GM18861 (cell line): ENCODE measurements at regions not wholly inside any gene's neighbourhood (a gene's known extent, or its start where the extent isn't known, plus 50 kb on each side); places are given as distances from the start of the nearest gene placed in this dataset.
"Not testable (repeated sequence)": the region's sequence is repeated elsewhere in the genome, so short reads cannot be mapped to it uniquely, and the experiment has no call there.

Experiments used
- ATAC-seq: cut with Tn5 transposase; IDR thresholded peaks from one replicate; pipeline ENCODE4 v1.9.1; 2021; ENCODE audit not compliant: unreplicated experiment

- no peak for ATAC-seq
These were observed 79.8 kb upstream of the FLT1 start for GRCh38 chr13:28574617-28575142.

- ATAC-seq: no peak
These were observed 78.9 kb upstream of the FLT1 start for GRCh38 chr13:28573595-28574373.

GRCh38 chr13:28572871-28573270 lies 77.9 kb upstream of the FLT1 start:
- no peak for ATAC-seq

- not testable (repeated sequence) for ATAC-seq
These were observed 75.4 kb upstream of the FLT1 start for GRCh38 chr13:28570356-28570755.

GRCh38 chr13:28569886-28570285 lies 75.0 kb upstream of the FLT1 start:
- no peak for ATAC-seq

GRCh38 chr13:28568286-28568685 lies 73.4 kb upstream of the FLT1 start:
- peak; percentile 80 for ATAC-seq

GRCh38 chr13:28566891-28567290 lies 72.0 kb upstream of the FLT1 start:
- no peak for ATAC-seq

GRCh38 chr13:28566283-28566682 lies 71.4 kb upstream of the FLT1 start:
- ATAC-seq: no peak

GRCh38 chr13:28564030-28564429 lies 69.1 kb upstream of the FLT1 start:
- ATAC-seq: no peak

- ATAC-seq: no peak
These were observed 68.7 kb upstream of the FLT1 start for GRCh38 chr13:28563609-28564008.

- no peak for ATAC-seq
These were observed 65.7 kb upstream of the FLT1 start for GRCh38 chr13:28560612-28561011.

- no peak for ATAC-seq
These were observed 64.8 kb upstream of the FLT1 start for GRCh38 chr13:28559636-28560259.

- ATAC-seq: no peak
These were observed 63.6 kb upstream of the FLT1 start for GRCh38 chr13:28558567-28558966.

GRCh38 chr13:28557725-28558520 lies 63.0 kb upstream of the FLT1 start:
- no peak for ATAC-seq

- ATAC-seq: no peak
These were observed 60.2 kb upstream of the FLT1 start for GRCh38 chr13:28555096-28555495.

- no peak for ATAC-seq
These were observed 59.0 kb upstream of the FLT1 start for GRCh38 chr13:28553971-28554370.

- ATAC-seq: no peak
These were observed 57.4 kb upstream of the FLT1 start for GRCh38 chr13:28552288-28552687.

- ATAC-seq: no peak
These were observed 56.6 kb upstream of the FLT1 start for GRCh38 chr13:28551498-28551895.

GRCh38 chr13:28550721-28551497 lies 56.0 kb upstream of the FLT1 start:
- no peak for ATAC-seq

- ATAC-seq: no peak
These were observed 55.2 kb upstream of the FLT1 start for GRCh38 chr13:28550091-28550490.

- no peak for ATAC-seq
These were observed 53.9 kb upstream of the FLT1 start for GRCh38 chr13:28548872-28549271.
